ENCODE measurements at regions not wholly inside any gene's neighbourhood (a gene's known extent, or its start where the extent isn't known, plus 50 kb on each side); places are given as distances from the start of the nearest gene placed in this dataset.
A peak's percentile ranks its signal among the peaks of the same experiment; 100 is the strongest.

- Mint-ChIP-seq H3K27ac (ENCODE audit: unreplicated experiment) (no peak overlapping the region), H3K4me3 (ENCODE audit: low read depth, unreplicated experiment) (no peak overlapping the region), H3K36me3 (ENCODE audit: insufficient read depth, unreplicated experiment) (no peaks in the 10 kb centered on the region), H3K27me3 (ENCODE audit: unreplicated experiment) (no peaks in the 10 kb centered on the region), H3K9me3 (ENCODE audit: low read depth, unreplicated experiment) (no peaks in the 10 kb centered on the region), H3K4me1 (ENCODE audit: low read depth, unreplicated experiment) (peaks cover 6% of the 10 kb centered on the region)
- CTCF ChIA-PET, result interaction anchor here (0.6 to 1.4 kb wide), 2 partner anchors 12 to 234 kb away, joined by 3 to 4 read pairs; partner anchors contain the start of gene SOX4
- intact Hi-C loops (cut with micrococcal nuclease; ENCODE audit: unreplicated experiment), result no loop called here
- no peak for TF ChIP-seq CTCF (IDR thresholded peaks at IDR 0.05; ENCODE audit: unreplicated experiment)
- BruUV-seq (replicated peaks), result no TSS peak
- DNase-seq, result no peak
These were observed 233.6 kb upstream of the SOX4 start for GRCh38 chr6:21359926-21360325.

GRCh38 chr6:21360336-21360735 is 233.2 kb upstream of the SOX4 start:
- BruUV-seq (replicated peaks), result no TSS peak
- Mint-ChIP-seq H3K4me1 (ENCODE audit: low read depth, unreplicated experiment) (peaks cover 2% of the 10 kb centered on the region), H3K36me3 (ENCODE audit: insufficient read depth, unreplicated experiment) (no peaks in the 10 kb centered on the region), H3K9me3 (ENCODE audit: low read depth, unreplicated experiment) (no peaks in the 10 kb centered on the region), H3K4me3 (ENCODE audit: low read depth, unreplicated experiment) (no peak overlapping the region), H3K27ac (ENCODE audit: unreplicated experiment) (no peak overlapping the region), H3K27me3 (ENCODE audit: unreplicated experiment) (no peaks in the 10 kb centered on the region)
- DNase-seq, result peak; percentile 26
- no peak for TF ChIP-seq CTCF (IDR thresholded peaks at IDR 0.05; ENCODE audit: unreplicated experiment)
- intact Hi-C loops (cut with micrococcal nuclease; ENCODE audit: unreplicated experiment), result no loop called here
- CTCF ChIA-PET, result interaction anchor here (0.6 kb wide), 1 partner anchor 233 kb away, joined by 3 read pairs; the partner anchor contains the start of gene SOX4

GRCh38 chr6:21367148-21367547 is 226.4 kb upstream of the SOX4 start:
- H3K9me3 Mint-ChIP-seq (ENCODE audit: low read depth, unreplicated experiment), result no peaks in the 10 kb centered on the region
- DNase-seq, result no peak
- H3K27me3 Mint-ChIP-seq (ENCODE audit: unreplicated experiment), result no peaks in the 10 kb centered on the region
- H3K36me3 Mint-ChIP-seq (ENCODE audit: insufficient read depth, unreplicated experiment), result no peaks in the 10 kb centered on the region
- TF ChIP-seq CTCF (IDR thresholded peaks at IDR 0.05; ENCODE audit: unreplicated experiment), result no peak
- H3K4me1 Mint-ChIP-seq (ENCODE audit: low read depth, unreplicated experiment), result peaks cover 9% of the 10 kb centered on the region
- no TSS peak for BruUV-seq (replicated peaks)
- intact Hi-C loops (cut with micrococcal nuclease; ENCODE audit: unreplicated experiment), result no loop called here
- H3K4me3 Mint-ChIP-seq (ENCODE audit: low read depth, unreplicated experiment), result no peak overlapping the region
- no peak overlapping the region for H3K27ac Mint-ChIP-seq (ENCODE audit: unreplicated experiment)
- CTCF ChIA-PET, result no interaction called here

- intact Hi-C loops (cut with micrococcal nuclease; ENCODE audit: unreplicated experiment), result no loop called here
- Mint-ChIP-seq H3K9me3 (ENCODE audit: low read depth, unreplicated experiment) (no peaks in the 10 kb centered on the region), H3K36me3 (ENCODE audit: insufficient read depth, unreplicated experiment) (no peaks in the 10 kb centered on the region), H3K4me3 (ENCODE audit: low read depth, unreplicated experiment) (no peak overlapping the region), H3K4me1 (ENCODE audit: low read depth, unreplicated experiment) (peaks cover 9% of the 10 kb centered on the region), H3K27me3 (ENCODE audit: unreplicated experiment) (no peaks in the 10 kb centered on the region), H3K27ac (ENCODE audit: unreplicated experiment) (no peak overlapping the region)
- TF ChIP-seq CTCF (IDR thresholded peaks at IDR 0.05; ENCODE audit: unreplicated experiment), result no peak
- no TSS peak for BruUV-seq (replicated peaks)
- DNase-seq, result no peak
- CTCF ChIA-PET, result interaction anchor here (0.5 kb wide), 1 partner anchor 517 kb away, joined by 3 read pairs; no protein-coding TSS in a partner anchor
These were observed 225.8 kb upstream of the SOX4 start for GRCh38 chr6:21367649-21368154.
